ENCODE measurements at regions not wholly inside any gene's neighbourhood (a gene's known extent, or its start where the extent isn't known, plus 50 kb on each side); places are given as distances from the start of the nearest gene placed in this dataset.

DNA sequence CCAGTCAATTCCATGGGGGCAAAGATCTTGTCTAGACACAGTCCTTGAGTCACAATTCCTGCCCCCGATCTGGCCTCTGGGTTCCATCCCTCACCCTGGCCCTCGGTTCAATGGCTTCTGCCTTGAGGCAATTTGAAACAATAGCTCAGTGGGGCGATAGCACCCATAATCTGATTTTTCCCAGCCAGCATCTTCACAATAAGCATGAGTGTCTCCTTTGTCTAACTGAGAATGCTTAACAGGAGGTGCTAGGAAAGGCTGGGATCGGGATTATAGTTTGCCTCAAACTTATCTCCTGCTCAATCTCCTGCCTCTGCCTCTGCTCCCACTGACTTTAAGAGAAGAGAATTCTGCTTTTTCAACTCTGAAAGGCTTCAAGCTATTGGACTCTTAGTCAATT is 293.9 kb upstream of the PROX1 start:
- Histone ChIP-seq H3K4me3 (ENCODE audit: low read length) (no peak overlapping the region), H3K9me3 (ENCODE audit: control insufficient read depth, insufficient read depth, low read length) (no peaks in the 10 kb centered on the region), H3K27ac (ENCODE audit: low read depth, low read length) (no peak overlapping the region), H3K79me2 (ENCODE audit: control insufficient read depth, low read length) (no peaks in the 10 kb centered on the region), H3K4me2 (ENCODE audit: low read length) (no peak overlapping the region), H3K36me3 (ENCODE audit: control insufficient read depth, low read length) (no peaks in the 10 kb centered on the region), H3K4me1 (ENCODE audit: control insufficient read depth, low read length) (no peaks in the 10 kb centered on the region), H3F3A (ENCODE audit: control insufficient read depth, insufficient read depth) (no peaks in the 10 kb centered on the region), H4K20me1 (ENCODE audit: control insufficient read depth, insufficient read depth, low read depth, low read length) (no peaks in the 10 kb centered on the region), H3K27me3 (ENCODE audit: control insufficient read depth, low read length) (no peaks in the 10 kb centered on the region), H3K9me2 (replicated peaks; ENCODE audit: control insufficient read depth, low read length) (no peaks in the 10 kb centered on the region)
- no peak for TF ChIP-seq EZH2phosphoT487 (IDR thresholded peaks at IDR 0.05; ENCODE audit: borderline replicate concordance, low read length)
- TF ChIP-seq, protein P1, sequence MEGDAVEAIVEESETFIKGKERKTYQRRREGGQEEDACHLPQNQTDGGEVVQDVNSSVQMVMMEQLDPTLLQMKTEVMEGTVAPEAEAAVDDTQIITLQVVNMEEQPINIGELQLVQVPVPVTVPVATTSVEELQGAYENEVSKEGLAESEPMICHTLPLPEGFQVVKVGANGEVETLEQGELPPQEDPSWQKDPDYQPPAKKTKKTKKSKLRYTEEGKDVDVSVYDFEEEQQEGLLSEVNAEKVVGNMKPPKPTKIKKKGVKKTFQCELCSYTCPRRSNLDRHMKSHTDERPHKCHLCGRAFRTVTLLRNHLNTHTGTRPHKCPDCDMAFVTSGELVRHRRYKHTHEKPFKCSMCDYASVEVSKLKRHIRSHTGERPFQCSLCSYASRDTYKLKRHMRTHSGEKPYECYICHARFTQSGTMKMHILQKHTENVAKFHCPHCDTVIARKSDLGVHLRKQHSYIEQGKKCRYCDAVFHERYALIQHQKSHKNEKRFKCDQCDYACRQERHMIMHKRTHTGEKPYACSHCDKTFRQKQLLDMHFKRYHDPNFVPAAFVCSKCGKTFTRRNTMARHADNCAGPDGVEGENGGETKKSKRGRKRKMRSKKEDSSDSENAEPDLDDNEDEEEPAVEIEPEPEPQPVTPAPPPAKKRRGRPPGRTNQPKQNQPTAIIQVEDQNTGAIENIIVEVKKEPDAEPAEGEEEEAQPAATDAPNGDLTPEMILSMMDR (IDR thresholded peaks at IDR 0.05; ENCODE audit: low read depth, low read length, poor library complexity, severe bottlenecking): no peak

DNA sequence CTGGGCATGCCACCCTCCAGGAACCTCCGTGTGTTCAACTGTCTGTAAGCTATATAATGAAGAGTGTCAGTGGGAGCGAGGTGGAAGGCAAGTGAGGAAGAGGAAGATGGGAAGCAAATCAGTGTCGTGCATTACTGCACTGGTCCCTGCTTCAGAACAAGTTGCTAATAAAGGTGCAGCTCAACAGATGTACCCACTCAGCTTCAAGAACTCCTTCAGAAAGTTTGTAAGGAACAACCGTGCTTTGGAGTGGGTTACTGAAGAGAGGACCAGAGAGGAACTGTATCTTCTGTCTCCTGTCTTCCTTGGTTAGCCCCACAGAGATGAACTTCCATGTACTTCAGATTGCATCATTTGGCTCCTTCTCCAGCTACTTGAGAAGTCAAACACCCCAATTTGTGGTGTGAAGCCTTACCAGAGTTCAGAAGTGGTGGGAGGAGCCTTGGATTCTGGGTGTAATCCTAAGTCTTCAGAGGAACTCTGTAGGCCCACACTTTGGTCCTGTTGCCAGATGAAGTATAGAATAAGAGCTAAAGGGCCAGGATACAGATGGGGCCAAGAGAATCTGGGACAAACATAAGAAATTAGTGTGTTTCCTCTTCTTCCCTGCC is 290.5 kb upstream of the PROX1 start:
- Histone ChIP-seq H3K4me1 (ENCODE audit: control insufficient read depth, low read length) (no peaks in the 10 kb centered on the region), H3K27ac (ENCODE audit: low read depth, low read length) (no peak overlapping the region), H3K9me3 (ENCODE audit: control insufficient read depth, insufficient read depth, low read length) (no peaks in the 10 kb centered on the region), H3K79me2 (ENCODE audit: control insufficient read depth, low read length) (no peaks in the 10 kb centered on the region), H3K4me3 (ENCODE audit: low read length) (no peak overlapping the region), H3F3A (ENCODE audit: control insufficient read depth, insufficient read depth) (no peaks in the 10 kb centered on the region), H3K36me3 (ENCODE audit: control insufficient read depth, low read length) (no peaks in the 10 kb centered on the region), H3K4me2 (ENCODE audit: low read length) (no peak overlapping the region), H3K9me2 (replicated peaks; ENCODE audit: control insufficient read depth, low read length) (no peaks in the 10 kb centered on the region), H4K20me1 (ENCODE audit: control insufficient read depth, insufficient read depth, low read depth, low read length) (no peaks in the 10 kb centered on the region), H3K27me3 (ENCODE audit: control insufficient read depth, low read length) (no peaks in the 10 kb centered on the region)
- TF ChIP-seq, protein P1 (IDR thresholded peaks at IDR 0.05; ENCODE audit: low read depth, low read length, poor library complexity, severe bottlenecking): no peak
- no peak for TF ChIP-seq EZH2phosphoT487 (IDR thresholded peaks at IDR 0.05; ENCODE audit: borderline replicate concordance, low read length)

DNA sequence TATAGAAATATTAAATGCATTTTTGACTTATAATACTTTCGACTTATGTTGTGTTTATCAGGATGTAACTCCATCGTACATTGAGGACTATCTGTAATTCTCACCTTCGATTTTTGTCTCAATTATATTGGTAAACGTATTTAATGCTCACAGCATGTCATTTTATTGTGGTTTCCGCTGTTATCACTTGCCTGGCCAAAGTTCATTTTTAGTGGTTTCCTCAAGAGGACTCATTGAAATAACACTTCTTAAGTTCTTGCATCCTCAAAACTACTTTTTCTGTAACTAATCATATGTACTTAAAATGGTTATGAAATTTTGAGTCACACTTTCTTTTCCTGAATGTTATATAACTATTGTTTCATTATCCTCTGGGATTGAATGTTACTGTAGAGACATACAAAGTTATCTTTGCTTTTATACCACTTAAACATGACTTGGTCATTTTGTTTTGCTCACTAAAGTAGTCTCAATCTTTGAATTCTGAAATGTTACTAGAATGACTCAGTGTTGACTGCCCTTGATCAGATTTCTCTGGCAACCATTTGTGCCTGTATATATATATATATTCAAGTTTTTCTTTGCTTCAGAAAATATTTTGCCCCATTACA is 289.6 kb upstream of the PROX1 start:
- Histone ChIP-seq H3K36me3 (ENCODE audit: control insufficient read depth, low read length) (no peaks in the 10 kb centered on the region), H3K4me2 (ENCODE audit: low read length) (no peak overlapping the region), H4K20me1 (ENCODE audit: control insufficient read depth, insufficient read depth, low read depth, low read length) (no peaks in the 10 kb centered on the region), H3F3A (ENCODE audit: control insufficient read depth, insufficient read depth) (no peaks in the 10 kb centered on the region), H3K27me3 (ENCODE audit: control insufficient read depth, low read length) (no peaks in the 10 kb centered on the region), H3K4me3 (ENCODE audit: low read length) (no peak overlapping the region), H3K9me2 (replicated peaks; ENCODE audit: control insufficient read depth, low read length) (no peaks in the 10 kb centered on the region), H3K27ac (ENCODE audit: low read depth, low read length) (no peak overlapping the region), H3K9me3 (ENCODE audit: control insufficient read depth, insufficient read depth, low read length) (no peaks in the 10 kb centered on the region), H3K79me2 (ENCODE audit: control insufficient read depth, low read length) (no peaks in the 10 kb centered on the region), H3K4me1 (ENCODE audit: control insufficient read depth, low read length) (no peaks in the 10 kb centered on the region)
- TF ChIP-seq, protein P1 (IDR thresholded peaks at IDR 0.05; ENCODE audit: low read depth, low read length, poor library complexity, severe bottlenecking): no peak
